GM21381 (cell line): ENCODE measurements at regions not wholly inside any gene's neighbourhood (a gene's known extent, or its start where the extent isn't known, plus 50 kb on each side); places are given as distances from the start of the nearest gene placed in this dataset.

ENCODE experiments used
- ATAC-seq: cut with Tn5 transposase; IDR thresholded peaks from one replicate; pipeline ENCODE4 v1.9.1; 2021; ENCODE audit warnings: mild to moderate bottlenecking, moderate library complexity; ENCODE audit not compliant: unreplicated experiment

DNA sequence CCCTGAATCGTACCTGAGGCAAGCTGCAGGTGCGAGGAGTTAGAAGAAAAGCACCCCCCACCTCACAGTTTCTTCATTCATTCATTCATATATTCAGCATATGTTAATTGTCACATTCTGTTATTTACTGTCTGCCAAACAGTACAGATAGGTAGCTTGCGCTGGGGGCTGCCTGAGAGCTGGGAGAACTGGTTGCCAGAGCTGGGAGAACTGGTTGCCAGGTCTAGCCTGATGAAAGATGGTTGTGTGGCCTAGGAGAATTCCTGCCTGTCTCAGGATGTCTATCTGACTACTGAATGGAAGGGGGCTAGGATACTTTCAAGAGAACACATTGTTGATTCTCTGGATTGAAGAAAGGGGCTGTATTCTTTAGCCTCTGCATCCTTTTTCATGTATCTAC lies 225.9 kb upstream of the POU3F1 start:
- ATAC-seq = no peak

DNA sequence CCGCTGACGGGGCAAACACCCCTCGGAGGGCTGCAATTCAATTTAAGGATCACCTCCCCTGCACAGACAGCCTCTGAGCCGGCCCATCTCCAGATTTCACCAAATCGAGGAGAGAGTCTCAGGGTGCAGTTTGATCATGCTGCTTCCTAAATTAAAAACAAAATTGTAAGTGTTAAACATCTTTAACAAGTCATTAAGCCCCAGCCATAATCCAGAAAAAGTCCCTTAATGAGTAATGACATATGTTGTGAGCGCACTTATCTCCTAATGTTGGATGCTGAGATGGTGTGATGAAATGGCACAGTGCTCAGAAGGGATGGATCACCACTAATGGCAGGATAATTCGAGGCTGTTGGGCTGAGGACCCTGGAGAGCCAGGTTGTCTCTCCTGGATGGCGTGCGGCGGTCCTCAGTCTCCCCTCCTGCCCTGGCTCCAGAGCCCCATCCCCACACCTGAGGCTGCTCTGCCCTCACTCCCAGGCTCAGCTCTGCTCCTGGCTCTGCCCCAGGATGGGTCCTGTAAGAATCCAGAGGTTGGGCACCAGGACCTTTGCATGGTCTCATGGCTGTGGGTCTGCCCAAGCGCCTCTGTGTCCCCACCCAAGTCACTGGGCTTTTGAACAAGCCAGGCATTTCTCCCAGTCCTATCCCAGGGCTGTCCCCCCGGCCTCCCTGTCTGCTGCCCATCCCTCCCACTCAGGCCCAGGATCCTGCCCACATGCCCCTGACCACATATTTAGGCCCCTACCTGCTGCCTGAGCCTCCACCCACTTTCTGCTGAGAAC lies 224.4 kb upstream of the POU3F1 start:
- no peak for ATAC-seq

GRCh38 chr1:38269923-38270848 lies 223.6 kb upstream of the POU3F1 start:
- ATAC-seq = no peak

GRCh38 chr1:38268226-38268625 lies 221.6 kb upstream of the POU3F1 start:
- no peak for ATAC-seq

- ATAC-seq = no peak
These were observed 220.7 kb upstream of the POU3F1 start for GRCh38 chr1:38267037-38268036.

DNA sequence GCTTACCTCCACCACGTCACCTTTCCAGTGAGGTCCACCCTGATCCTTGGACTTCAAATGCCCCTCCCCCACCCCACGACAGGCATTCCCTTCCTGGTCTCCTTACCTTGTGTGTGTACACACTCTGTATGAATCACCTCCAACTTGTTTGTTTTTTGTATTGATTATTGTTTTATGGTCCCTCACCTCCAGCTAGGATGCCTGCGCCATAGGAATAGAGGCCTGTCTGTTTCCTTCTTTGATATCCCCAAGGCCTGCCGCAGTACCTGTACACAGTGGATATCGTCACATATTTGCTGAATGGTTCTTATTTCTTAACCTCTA lies 219.6 kb upstream of the POU3F1 start:
- no peak for ATAC-seq

GRCh38 chr1:38265293-38266196 lies 219.0 kb upstream of the POU3F1 start:
- ATAC-seq = no peak

- ATAC-seq = no peak
These were observed 216.8 kb upstream of the POU3F1 start for GRCh38 chr1:38263438-38263837.

- ATAC-seq = no peak
These were observed 215.0 kb upstream of the POU3F1 start for GRCh38 chr1:38261574-38261973.

DNA sequence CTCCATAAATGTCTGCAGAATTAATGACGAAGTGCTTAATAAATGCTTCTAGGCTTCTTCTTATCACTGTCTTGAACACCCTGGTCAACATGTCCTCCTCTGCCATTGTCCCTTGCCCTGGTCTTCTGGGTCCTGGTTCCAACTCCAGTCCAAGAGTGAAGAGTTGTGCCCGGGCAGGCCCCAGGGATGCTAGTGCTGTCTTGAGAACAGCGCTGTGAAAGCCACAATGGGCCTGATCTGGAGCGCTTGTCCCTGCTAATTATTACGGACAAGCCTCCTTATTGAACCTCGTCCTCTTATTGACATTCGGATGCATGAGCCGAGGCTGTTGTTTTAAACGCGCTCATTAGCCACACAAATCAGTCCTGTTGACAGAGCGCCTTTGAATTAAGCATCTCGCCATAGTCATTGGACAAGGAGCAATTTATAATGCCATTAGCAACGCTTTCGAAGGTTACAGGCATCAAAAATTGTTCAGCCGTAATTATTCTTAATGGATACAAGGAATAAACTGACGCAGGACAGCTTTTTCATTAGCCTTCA lies 211.6 kb upstream of the POU3F1 start:
- no peak for ATAC-seq

DNA sequence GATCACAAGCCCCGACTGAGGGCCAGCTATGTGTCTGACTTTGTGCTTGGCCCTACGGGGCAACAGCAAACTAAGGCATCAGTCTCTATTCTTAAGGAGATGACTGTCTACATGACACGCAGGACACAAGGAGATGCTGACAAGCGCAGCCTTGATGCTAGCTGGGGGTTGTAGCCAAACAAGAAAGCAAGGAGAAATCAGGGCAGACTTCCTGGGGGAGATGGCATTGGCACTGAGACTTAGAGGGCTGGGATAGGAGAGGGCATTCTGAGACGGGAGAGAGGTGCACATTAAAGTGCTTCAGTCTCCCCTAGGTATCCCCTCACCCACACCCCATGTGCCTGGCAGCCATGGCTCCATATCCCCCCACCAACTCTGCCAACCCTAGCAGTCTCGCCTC lies 210.8 kb upstream of the POU3F1 start:
- ATAC-seq = no peak

DNA sequence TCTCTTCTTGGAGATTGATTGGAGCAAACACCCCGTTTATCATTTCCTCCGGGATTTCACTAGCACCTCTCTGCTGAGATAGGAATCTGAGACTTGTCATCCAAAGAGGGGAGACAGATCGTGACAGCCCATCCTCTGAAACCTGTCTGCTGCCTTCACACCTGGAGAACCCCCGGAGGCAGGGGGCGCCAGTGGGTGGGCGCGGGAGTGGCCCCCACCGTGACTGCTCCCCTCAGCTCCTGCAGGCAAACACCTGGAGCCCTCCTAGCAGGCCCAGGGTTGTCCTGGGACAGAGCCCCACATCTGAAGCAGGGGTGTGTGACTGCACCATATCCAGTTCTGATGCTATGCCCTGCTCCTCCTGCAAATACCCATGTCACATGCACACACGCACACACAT lies 209.5 kb upstream of the POU3F1 start:
- ATAC-seq = no peak

GRCh38 chr1:38253314-38253713 lies 206.7 kb upstream of the POU3F1 start:
- ATAC-seq = no peak

- ATAC-seq = no peak
These were observed 203.8 kb upstream of the POU3F1 start for GRCh38 chr1:38250356-38250755.

DNA sequence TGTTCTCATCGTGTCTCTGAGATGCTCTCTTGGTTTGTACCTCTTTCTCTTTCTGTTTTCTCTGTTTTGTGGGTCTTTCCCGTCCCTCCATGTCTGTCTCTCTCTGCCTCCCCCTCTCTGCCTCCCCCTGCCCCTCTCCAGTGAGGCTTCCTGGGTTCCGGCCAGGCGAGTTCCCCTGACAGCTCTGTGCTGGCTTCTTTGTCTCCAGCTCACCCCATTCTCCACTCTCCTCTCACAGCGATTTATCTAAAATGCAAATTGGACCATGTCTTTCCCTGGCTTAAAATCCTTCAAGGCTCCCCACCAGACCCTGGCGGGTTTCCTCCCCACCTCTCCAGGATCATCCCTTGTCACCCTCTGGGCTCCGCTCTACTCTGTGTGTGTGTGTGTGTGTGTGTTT lies 202.4 kb upstream of the POU3F1 start:
- ATAC-seq = no peak

DNA sequence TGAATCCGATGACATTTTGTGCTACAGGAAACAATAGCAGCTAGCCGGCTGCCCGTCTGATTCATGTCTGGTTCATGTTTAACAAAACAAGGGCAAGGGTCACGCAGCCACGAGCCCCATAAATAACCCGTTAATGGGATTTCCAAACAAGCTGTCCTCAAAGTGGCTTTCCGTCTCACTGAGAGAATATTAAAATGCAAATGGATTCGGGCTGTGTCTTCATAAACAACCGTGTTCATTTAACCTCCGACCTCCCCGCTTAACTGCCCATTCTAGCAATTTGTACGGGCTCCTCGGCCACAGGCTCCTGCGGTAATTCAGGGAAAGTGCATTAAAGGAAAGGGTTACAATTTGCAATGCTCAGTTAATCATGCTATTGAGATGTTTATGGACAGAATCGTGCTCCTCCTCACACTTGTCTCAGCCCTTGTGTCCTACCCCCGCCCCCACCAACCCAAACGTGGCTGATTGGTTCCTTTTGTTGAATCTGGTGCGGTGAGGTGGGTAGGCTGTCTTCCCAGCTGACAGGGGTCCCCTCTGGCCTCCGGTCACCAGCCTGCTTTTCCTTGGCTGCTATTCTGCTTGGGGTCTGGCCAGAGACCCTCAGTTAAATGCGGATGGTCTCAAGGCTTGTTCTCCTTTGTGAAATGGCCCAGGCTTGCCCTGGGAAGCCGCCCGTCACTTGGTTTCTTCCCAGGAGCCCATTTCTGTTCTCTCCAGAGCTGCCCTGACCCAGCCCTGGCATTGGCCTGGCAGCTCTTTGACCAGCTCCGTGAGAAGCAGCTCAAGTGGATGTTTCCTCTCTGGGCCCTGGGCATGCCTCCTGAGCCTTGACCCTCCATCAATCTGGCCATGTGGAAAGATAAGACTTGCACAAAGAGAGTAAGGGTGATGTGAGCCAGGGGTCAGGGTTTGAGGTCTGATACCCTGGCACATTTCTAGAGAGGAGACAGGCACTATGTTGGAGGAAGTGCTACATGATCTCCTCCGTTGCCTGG lies 200.7 kb upstream of the POU3F1 start:
- ATAC-seq = no peak

- ATAC-seq = no peak
These were observed 197.7 kb upstream of the POU3F1 start for GRCh38 chr1:38244218-38244845.

DNA sequence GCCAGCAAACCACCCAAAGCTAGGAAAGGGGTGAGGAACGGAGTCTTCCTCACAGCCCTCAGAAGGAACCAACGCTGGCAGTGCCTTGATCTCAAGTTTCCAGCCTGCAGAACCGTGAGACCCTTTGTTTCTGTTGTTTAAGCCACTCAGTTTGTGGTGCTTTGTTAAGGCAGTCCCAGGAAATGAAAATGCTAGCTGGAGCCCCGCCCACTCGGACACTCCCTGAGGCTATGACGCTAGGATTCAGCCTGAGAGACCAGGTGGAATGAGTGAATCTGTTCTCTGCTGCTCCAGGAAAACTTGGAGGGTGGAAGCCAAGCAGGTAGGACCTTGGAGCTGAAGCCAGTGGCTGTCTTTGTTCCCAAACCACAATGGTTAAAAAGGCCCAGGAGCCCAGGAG lies 196.5 kb upstream of the POU3F1 start:
- no peak for ATAC-seq
